ENCODE measurements at regions not wholly inside any gene's neighbourhood (a gene's known extent, or its start where the extent isn't known, plus 50 kb on each side); places are given as distances from the start of the nearest gene placed in this dataset.

GRCh38 chr11:113581713-113582112 is 106.5 kb upstream of the DRD2 start:
- DNase-seq = no peak

- no peak for DNase-seq
Observed at GRCh38 chr11:113579292-113579940, 104.2 kb upstream of the DRD2 start.

GRCh38 chr11:113578715-113579250 is 103.6 kb upstream of the DRD2 start:
- no peak for DNase-seq

GRCh38 chr11:113578033-113578380 is 102.8 kb upstream of the DRD2 start:
- no peak for DNase-seq

GRCh38 chr11:113577356-113578032 is 102.3 kb upstream of the DRD2 start:
- no peak for DNase-seq

GRCh38 chr11:113574586-113574985 is 99.4 kb upstream of the DRD2 start:
- DNase-seq = no peak

- DNase-seq = no peak
Observed at GRCh38 chr11:113574171-113574570, 99.0 kb upstream of the DRD2 start.

GRCh38 chr11:113572136-113572735 is 97.0 kb upstream of the DRD2 start:
- DNase-seq = no peak

- DNase-seq = no peak
Observed at GRCh38 chr11:113571531-113571930, 96.3 kb upstream of the DRD2 start.

- no peak for DNase-seq
Observed at GRCh38 chr11:113570906-113571305, 95.7 kb upstream of the DRD2 start.

GRCh38 chr11:113569391-113569790 is 94.2 kb upstream of the DRD2 start:
- no peak for DNase-seq

- DNase-seq = no peak
Observed at GRCh38 chr11:113568566-113568965, 93.4 kb upstream of the DRD2 start.

- DNase-seq = no peak
Observed at GRCh38 chr11:113567867-113568544, 92.8 kb upstream of the DRD2 start.

GRCh38 chr11:113567097-113567496 is 91.9 kb upstream of the DRD2 start:
- DNase-seq = no peak

- no peak for DNase-seq
Observed at GRCh38 chr11:113564527-113565130, 89.4 kb upstream of the DRD2 start.

GRCh38 chr11:113563766-113564526 is 88.7 kb upstream of the DRD2 start:
- no peak for DNase-seq

- DNase-seq = no peak
Observed at GRCh38 chr11:113562981-113563461, 87.8 kb upstream of the DRD2 start.

- no peak for DNase-seq
Observed at GRCh38 chr11:113562576-113562975, 87.4 kb upstream of the DRD2 start.

- no peak for DNase-seq
Observed at GRCh38 chr11:113557926-113558325, 82.7 kb upstream of the DRD2 start.

GRCh38 chr11:113556036-113556435 is 80.8 kb upstream of the DRD2 start:
- no peak for DNase-seq

Data from amygdala (tissue), 56 donors.